HCT116 (cell line): ENCODE measurements at regions not wholly inside any gene's neighbourhood (a gene's known extent, or its start where the extent isn't known, plus 50 kb on each side); places are given as distances from the start of the nearest gene placed in this dataset.

ENCODE experiments used
- ATAC-seq: fragments of 200-7000 bp; cut with Tn5 transposase; 2 replicates; pipeline ENCODE4 v1.9.1; 2020; ENCODE audit warnings: mild to moderate bottlenecking, moderate library complexity
- BruUV-seq: library from RNA; stranded (reverse); fragments of 400-500 nt; replicated peaks from 2 replicates; lab custom pipeline; 2021; lab: Mats Ljungman, UMichigan
- CTCF ChIA-PET: fragments of 300-600 bp; sonication (Branson Sonifier 250); formaldehyde crosslinking; loops from one replicate; lab custom pipeline; 2021; ENCODE audit warnings: antibody characterized with exemption; lab: Charles Lee
- POLR2A ChIA-PET: fragments of 300-600, 350-600 bp; sonication (Branson Sonifier 250); formaldehyde crosslinking; loops from one replicate; lab custom pipeline; 2021; ENCODE audit warnings: antibody characterized with exemption; lab: Charles Lee
- RAD21 ChIA-PET, 2 experiments: fragments of 300-600 bp; sonication (Branson Sonifier 250); formaldehyde crosslinking; loops; one replicate each; lab custom pipeline; 2023; ENCODE audit warnings: low total read pairs in 2 of 2; ENCODE audit not compliant: uncharacterized antibody in 2 of 2, unreplicated experiment in 2 of 2, low non-redundant PET in 1 of 2; lab: Charles Lee
- DNase-seq: peaks from one replicate; pipeline ENCODE4 v3.0.0-alpha.2; 2010; ENCODE audit warnings: low read depth, low spot score
- H2AFZ ChIP-seq: fragments of 200-600 bp; shearing (Covaris generic), sonication (generic); 2 replicates; pipeline ENCODE4 v1.6.1; 2017; ENCODE audit warnings: low read depth, mixed run types, mixed read lengths, antibody characterized with exemption, low read length; ENCODE audit not compliant: poor library complexity, severe bottlenecking
- H3K27ac ChIP-seq: 2 replicates; pipeline ENCODE4 v1.5.1; 2012; ENCODE audit warnings: low read depth, low read length
- H3K27me3 ChIP-seq: fragments of 200-600 bp; sonication (generic); 2 replicates; pipeline ENCODE4 v1.6.1; 2016; ENCODE audit warnings: mixed run types, low read length, mixed read lengths; ENCODE audit not compliant: insufficient read depth
- H3K36me3 ChIP-seq, 2 experiments: fragments of 200-500 bp in 1 of 2; fragments of 200-600 bp in 1 of 2; sonication (Bioruptor generic) in 1 of 2; sonication (generic) in 1 of 2; 2 replicates each; pipeline versions ENCODE4 v1.5.1 to v1.6.1; 2014 to 2016; ENCODE audit warnings: low read length in 2 of 2, inconsistent platforms in 1 of 2, mixed read lengths in 1 of 2, mixed run types in 1 of 2; ENCODE audit not compliant: insufficient read depth in 2 of 2, control insufficient read depth in 1 of 2
- H3K4me1 ChIP-seq, 2 experiments: fragments of 200-600 bp in 1 of 2; sonication (generic) in 1 of 2; 2 replicates each; pipeline versions ENCODE4 v1.5.1 to v1.6.1; 2012 to 2017; ENCODE audit warnings: low read length in 2 of 2, inconsistent platforms in 1 of 2, mild to moderate bottlenecking in 1 of 2, mixed read lengths in 1 of 2, mixed run types in 1 of 2, moderate library complexity in 1 of 2; ENCODE audit not compliant: insufficient read depth in 2 of 2, control insufficient read depth in 1 of 2
- H3K4me2 ChIP-seq: fragments of 200-600 bp; sonication (generic); 2 replicates; pipeline ENCODE4 v1.6.1; 2017; ENCODE audit warnings: mixed run types, low read length, mixed read lengths
- H3K4me3 ChIP-seq, 2 experiments: fragments of 200-600 bp in 1 of 2; sonication (generic) in 1 of 2; replicated peaks in 1 of 2; 2 replicates each; pipeline ENCODE4 v1.5.1; 2011 to 2016; ENCODE audit warnings: low read length in 2 of 2, control low read depth in 1 of 2, low read depth in 1 of 2, mild to moderate bottlenecking in 1 of 2, mixed read lengths in 1 of 2, mixed run types in 1 of 2
- H3K79me2 ChIP-seq: fragments of 200-600 bp; sonication (generic); 2 replicates; pipeline ENCODE4 v1.6.1; 2017; ENCODE audit warnings: mild to moderate bottlenecking, mixed run types, low read length, moderate library complexity, mixed read lengths; ENCODE audit not compliant: insufficient read depth
- H3K9ac ChIP-seq: fragments of 200-600 bp; sonication (generic); 2 replicates; pipeline ENCODE4 v1.6.1; 2016; ENCODE audit warnings: low read length, mixed read lengths
- H3K9me2 ChIP-seq: fragments of 200-600 bp; sonication (generic), shearing (Covaris generic); 2 replicates; pipeline ENCODE4 v1.6.1; 2017; ENCODE audit warnings: mixed run types, mild to moderate bottlenecking, moderate library complexity; ENCODE audit not compliant: insufficient read depth
- H3K9me3 ChIP-seq, 2 experiments: fragments of 200-500 bp in 1 of 2; fragments of 200-600 bp in 1 of 2; sonication (Bioruptor generic) in 1 of 2; sonication (generic) in 1 of 2; 2 replicates each; pipeline ENCODE4 v1.6.1; 2014 to 2017; ENCODE audit warnings: low read length in 2 of 2, mixed read lengths in 2 of 2, inconsistent platforms in 1 of 2, low read depth in 1 of 2, mild to moderate bottlenecking in 1 of 2, mixed run types in 1 of 2, moderate library complexity in 1 of 2; ENCODE audit not compliant: control insufficient read depth in 1 of 2, insufficient read depth in 1 of 2
- H4K20me1 ChIP-seq: fragments of 200-600 bp; sonication (generic), shearing (Covaris generic); 2 replicates; pipeline ENCODE4 v1.6.1; 2017; ENCODE audit warnings: mixed run types, mild to moderate bottlenecking, moderate library complexity; ENCODE audit not compliant: insufficient read depth
- CBX3 ChIP-seq: IDR thresholded peaks from 2 replicates; pipeline ENCODE4 v1.6.1; 2012; ENCODE audit warnings: low read depth
- CEBPB ChIP-seq: IDR thresholded peaks from 2 replicates; pipeline ENCODE4 v1.6.1; 2012; ENCODE audit warnings: low read depth
- EZH2 ChIP-seq: fragments of 200-600 bp; sonication (generic); IDR thresholded peaks from 2 replicates; pipeline ENCODE4 v1.6.1; 2017; ENCODE audit warnings: antibody characterized with exemption, mixed run types
- POLR2AphosphoS5 ChIP-seq: IDR thresholded peaks from 2 replicates; pipeline ENCODE4 v1.6.1; 2011; ENCODE audit warnings: mild to moderate bottlenecking, low read depth, low read length, moderate library complexity
- RAD21 ChIP-seq: IDR thresholded peaks from 2 replicates; pipeline ENCODE4 v1.6.1; 2012; ENCODE audit warnings: low read depth, mild to moderate bottlenecking
- REST ChIP-seq: IDR thresholded peaks from 2 replicates; pipeline ENCODE4 v1.6.1; 2012; ENCODE audit warnings: low read depth
- SIN3A ChIP-seq: IDR thresholded peaks from 2 replicates; pipeline ENCODE4 v1.6.1; 2012; ENCODE audit warnings: low read depth
- SP1 ChIP-seq: IDR thresholded peaks from 2 replicates; pipeline ENCODE4 v1.6.1; 2012; ENCODE audit warnings: low read depth
- TCF7L2 ChIP-seq: IDR thresholded peaks from 2 replicates; pipeline ENCODE4 v1.7.0; 2011; ENCODE audit warnings: borderline replicate concordance, inconsistent platforms; ENCODE audit not compliant: insufficient read depth, insufficient read length; ENCODE audit errors: extremely low read depth
- YY1 ChIP-seq: IDR thresholded peaks from 2 replicates; pipeline ENCODE4 v1.6.1; 2011; ENCODE audit warnings: low read length, low read depth, moderate library complexity, mild to moderate bottlenecking; ENCODE audit not compliant: insufficient replicate concordance; ENCODE audit errors: extremely low read depth
- ZFX ChIP-seq: fragments of 450-650 bp; IDR thresholded peaks from 2 replicates; pipeline ENCODE4 v1.6.1; 2017
- ZNF274 ChIP-seq: fragments of 200-500 bp; sonication (Bioruptor generic); IDR thresholded peaks from 2 replicates; pipeline ENCODE4 v1.6.1; 2014; ENCODE audit warnings: mild to moderate bottlenecking, low read depth, low read length, inconsistent platforms
- intact Hi-C: fragments of 100-400 bp; cut with micrococcal nuclease; formaldehyde crosslinking; loops from 2 replicates; pipeline ENCODE4 v1.10.0; 2022
- TF ChIP-seq, protein P1 (sequence below): IDR thresholded peaks from 2 replicates; pipeline ENCODE4 v1.6.1; 2012

DNA sequence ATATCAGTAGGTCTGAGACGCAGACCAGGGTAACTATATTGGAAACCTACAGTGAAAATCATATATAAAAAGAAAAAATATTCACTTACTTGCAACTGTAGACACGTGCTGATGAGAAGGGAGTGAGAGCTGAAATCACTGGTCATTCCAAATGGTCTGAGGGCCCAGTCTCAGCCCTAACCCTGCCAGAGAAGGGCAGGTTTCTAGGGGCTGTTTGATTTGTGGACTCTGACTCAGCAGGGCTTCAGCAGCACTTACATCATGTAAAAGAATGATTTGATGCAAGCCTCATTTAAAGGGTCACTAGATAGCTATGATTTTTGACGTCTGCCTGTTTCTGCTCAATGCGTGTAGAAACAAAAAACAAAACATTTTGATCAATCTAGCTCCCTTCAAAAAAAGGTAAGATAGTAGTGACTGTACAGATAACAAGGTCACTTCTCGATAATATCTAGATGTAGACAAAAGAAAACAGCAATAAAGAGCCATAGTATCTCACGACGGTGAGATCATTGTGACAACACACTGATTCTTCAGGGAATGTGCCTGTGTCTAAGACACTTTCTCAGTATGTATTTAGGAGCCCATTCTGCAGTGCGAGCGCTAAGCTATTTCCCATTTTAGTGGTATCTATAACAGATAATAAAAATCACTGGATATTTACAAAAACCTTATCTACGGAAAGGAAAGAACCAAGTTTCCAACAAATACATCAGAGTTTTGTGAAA, 307.2 kb downstream of the HIVEP2 start:
- Histone ChIP-seq H3K9me2 (no peaks in the 10 kb centered on the region), H4K20me1 (no peaks in the 10 kb centered on the region), H3K79me2 (no peaks in the 10 kb centered on the region), H2AFZ (no peak overlapping the region), H3K4me1 (peaks cover 0 to 8% of the 10 kb centered on the region in 2 experiments; a peak in 1 of 4 replicates), H3K4me2 (no peak overlapping the region), H3K9ac (no peak overlapping the region), H3K4me3 (no peak overlapping the region), H3K9me3 (no peaks in the 10 kb centered on the region), H3K27me3 (no peaks in the 10 kb centered on the region), H3K27ac (no peak overlapping the region), H3K36me3 (no peaks in the 10 kb centered on the region)
- no peak for TF ChIP-seq YY1
- TF ChIP-seq ZNF274: no peak
- TF ChIP-seq SIN3A: no peak
- TF ChIP-seq, protein P1, sequence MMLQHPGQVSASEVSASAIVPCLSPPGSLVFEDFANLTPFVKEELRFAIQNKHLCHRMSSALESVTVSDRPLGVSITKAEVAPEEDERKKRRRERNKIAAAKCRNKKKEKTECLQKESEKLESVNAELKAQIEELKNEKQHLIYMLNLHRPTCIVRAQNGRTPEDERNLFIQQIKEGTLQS: no peak
- no peak for TF ChIP-seq CBX3
- TF ChIP-seq POLR2AphosphoS5: no peak
- TF ChIP-seq EZH2: no peak
- TF ChIP-seq SP1: no peak
- TF ChIP-seq REST: no peak
- no peak for TF ChIP-seq CEBPB
- TF ChIP-seq RAD21: no peak
- no peak for TF ChIP-seq ZFX
- TF ChIP-seq TCF7L2: no peak
- ChIA-PET CTCF (no interaction called here), POLR2A (no interaction called here), RAD21 (no interaction called here)
- intact Hi-C loops: no loop called here
- no peak for DNase-seq
- no TSS peak for BruUV-seq
- ATAC-seq: no peak
